NCI-H2107 treated with DMSO at 0.1 percent for 48 hours (cell line): ENCODE measurements at regions not wholly inside any gene's neighbourhood (a gene's known extent, or its start where the extent isn't known, plus 50 kb on each side); places are given as distances from the start of the nearest gene placed in this dataset.
"Not testable (repeated sequence)": the region's sequence is repeated elsewhere in the genome, so short reads cannot be mapped to it uniquely, and the experiment has no call there.

Experiments used
- DNase-seq: peaks from one replicate; lab custom pipeline; 2025; ENCODE audit not compliant: unreplicated experiment; lab: John Stamatoyannopoulos, UW

GRCh38 chr2:241956521-241957110 lies 87.1 kb downstream of the RTP5 start:
- DNase-seq = no peak

- DNase-seq = no peak
These were observed 87.7 kb downstream of the RTP5 start for GRCh38 chr2:241957276-241957675.

GRCh38 chr2:241958818-241959545 lies 89.5 kb downstream of the RTP5 start:
- DNase-seq = no peak

GRCh38 chr2:241959751-241960269 lies 90.3 kb downstream of the RTP5 start:
- no peak for DNase-seq

- no peak for DNase-seq
These were observed 91.9 kb downstream of the RTP5 start for GRCh38 chr2:241961454-241961853.

GRCh38 chr2:241964133-241964532 lies 94.6 kb downstream of the RTP5 start:
- DNase-seq = no peak

- DNase-seq = peak; percentile 57
These were observed 96.4 kb downstream of the RTP5 start for GRCh38 chr2:241965931-241966412.

- no peak for DNase-seq
These were observed 97.3 kb downstream of the RTP5 start for GRCh38 chr2:241966647-241967466.

- no peak for DNase-seq
These were observed 98.1 kb downstream of the RTP5 start for GRCh38 chr2:241967467-241968144.

GRCh38 chr2:241968417-241968816 lies 98.9 kb downstream of the RTP5 start:
- DNase-seq = no peak

- DNase-seq = not testable (repeated sequence)
These were observed 99.7 kb downstream of the RTP5 start for GRCh38 chr2:241969182-241969581.

- DNase-seq = no peak
These were observed 101.2 kb downstream of the RTP5 start for GRCh38 chr2:241970716-241971115.

- no peak for DNase-seq
These were observed 104.6 kb downstream of the RTP5 start for GRCh38 chr2:241974096-241974495.

- DNase-seq = no peak
These were observed 105.5 kb downstream of the RTP5 start for GRCh38 chr2:241974851-241975592.

- DNase-seq = no peak
These were observed 106.2 kb downstream of the RTP5 start for GRCh38 chr2:241975593-241976284.

GRCh38 chr2:241976296-241976695 lies 106.8 kb downstream of the RTP5 start:
- no peak for DNase-seq

GRCh38 chr2:241977557-241978300 lies 108.2 kb downstream of the RTP5 start:
- no peak for DNase-seq

- DNase-seq = no peak
These were observed 109.1 kb downstream of the RTP5 start for GRCh38 chr2:241978670-241979069.

- no peak for DNase-seq
These were observed 110.7 kb downstream of the RTP5 start for GRCh38 chr2:241980193-241980592.
